GM12873 (cell line): ENCODE measurements at regions not wholly inside any gene's neighbourhood (a gene's known extent, or its start where the extent isn't known, plus 50 kb on each side); places are given as distances from the start of the nearest gene placed in this dataset.

ENCODE experiments used
- CTCF ChIP-seq: IDR thresholded peaks from 2 replicates; pipeline ENCODE4 v1.5.1; 2012; ENCODE audit warnings: low read depth, mild to moderate bottlenecking, moderate library complexity, low read length, control low read depth; ENCODE audit not compliant: insufficient read depth; ENCODE audit errors: missing control alignments

- TF ChIP-seq CTCF = no peak
Observed at GRCh38 chr10:8396675-8397074, 342.2 kb downstream of the GATA3 start.

GRCh38 chr10:8398771-8399170 lies 344.3 kb downstream of the GATA3 start:
- no peak for TF ChIP-seq CTCF

GRCh38 chr10:8400151-8400550 lies 345.7 kb downstream of the GATA3 start:
- no peak for TF ChIP-seq CTCF

GRCh38 chr10:8400892-8401291 lies 346.4 kb downstream of the GATA3 start:
- no peak for TF ChIP-seq CTCF

GRCh38 chr10:8401531-8401930 lies 347.0 kb downstream of the GATA3 start:
- no peak for TF ChIP-seq CTCF

- no peak for TF ChIP-seq CTCF
Observed at GRCh38 chr10:8402576-8402975, 348.1 kb downstream of the GATA3 start.

GRCh38 chr10:8403711-8404371 lies 349.4 kb downstream of the GATA3 start:
- peak; percentile 45 for TF ChIP-seq CTCF

- TF ChIP-seq CTCF = no peak
Observed at GRCh38 chr10:8404721-8405120, 350.2 kb downstream of the GATA3 start.
